HG03066 (cell line): ENCODE measurements at regions not wholly inside any gene's neighbourhood (a gene's known extent, or its start where the extent isn't known, plus 50 kb on each side); places are given as distances from the start of the nearest gene placed in this dataset.

Experiments
- ATAC-seq: cut with Tn5 transposase; IDR thresholded peaks from one replicate; pipeline ENCODE4 v1.9.1; 2021; ENCODE audit warnings: low read depth; ENCODE audit not compliant: unreplicated experiment

- ATAC-seq: no peak
Observed at GRCh38 chr7:84821671-84822534, 365.0 kb downstream of the SEMA3D start.

GRCh38 chr7:84820481-84820880, 366.4 kb downstream of the SEMA3D start:
- ATAC-seq: no peak

- ATAC-seq: no peak
Observed at GRCh38 chr7:84817016-84817415, 369.8 kb downstream of the SEMA3D start.

GRCh38 chr7:84813376-84813775, 373.5 kb downstream of the SEMA3D start:
- ATAC-seq: no peak

- no peak for ATAC-seq
Observed at GRCh38 chr7:84812021-84812420, 374.8 kb downstream of the SEMA3D start.

- ATAC-seq: no peak
Observed at GRCh38 chr7:84811362-84811761, 375.5 kb downstream of the SEMA3D start.

- no peak for ATAC-seq
Observed at GRCh38 chr7:84809877-84810276, 377.0 kb downstream of the SEMA3D start.

GRCh38 chr7:84803979-84804378, 382.9 kb downstream of the SEMA3D start:
- no peak for ATAC-seq

GRCh38 chr7:84801396-84801795, 385.5 kb downstream of the SEMA3D start:
- no peak for ATAC-seq

GRCh38 chr7:84800846-84801245, 386.0 kb downstream of the SEMA3D start:
- no peak for ATAC-seq

- ATAC-seq: no peak
Observed at GRCh38 chr7:84799106-84799505, 387.8 kb downstream of the SEMA3D start.

- ATAC-seq: no peak
Observed at GRCh38 chr7:84792231-84792893, 394.5 kb downstream of the SEMA3D start.

- ATAC-seq: no peak
Observed at GRCh38 chr7:84790882-84791281, 396.0 kb downstream of the SEMA3D start.

GRCh38 chr7:84786073-84786472, 400.8 kb downstream of the SEMA3D start:
- no peak for ATAC-seq

- no peak for ATAC-seq
Observed at GRCh38 chr7:84784450-84784849, 402.4 kb downstream of the SEMA3D start.

GRCh38 chr7:84783141-84783778, 403.6 kb downstream of the SEMA3D start:
- ATAC-seq: no peak

- no peak for ATAC-seq
Observed at GRCh38 chr7:84781838-84782237, 405.0 kb downstream of the SEMA3D start.

GRCh38 chr7:84780158-84781124, 406.4 kb downstream of the SEMA3D start:
- ATAC-seq: no peak

- ATAC-seq: no peak
Observed at GRCh38 chr7:84757761-84758160, 429.1 kb downstream of the SEMA3D start.

- ATAC-seq: no peak
Observed at GRCh38 chr7:84746353-84746752, 440.5 kb downstream of the SEMA3D start.
